GM23338 (cell line): ENCODE measurements at regions not wholly inside any gene's neighbourhood (a gene's known extent, or its start where the extent isn't known, plus 50 kb on each side); places are given as distances from the start of the nearest gene placed in this dataset.

ENCODE experiments used
- ATAC-seq: fragments of 200-7000 bp; cut with Tn5 transposase; 3 replicates; pipeline ENCODE4 v1.9.1; 2020
- DNase-seq: peaks from one replicate; pipeline ENCODE4 v3.0.0-alpha.2; 2015; ENCODE audit warnings: low spot score
- H2AFZ ChIP-seq: fragments of 200-600 bp; sonication (generic); 2 replicates; pipeline ENCODE4 v1.8.0; 2016; ENCODE audit warnings: antibody characterized with exemption, mild to moderate bottlenecking, moderate library complexity
- H3F3A ChIP-seq: fragments of 200-600 bp; sonication (generic); replicated peaks from 2 replicates; pipeline ENCODE4 v1.8.0; 2017; ENCODE audit warnings: antibody characterized with exemption, mixed run types, low read depth
- H3K27ac ChIP-seq: fragments of 200-600 bp; sonication (generic); 2 replicates; pipeline ENCODE4 v1.6.1; 2016; ENCODE audit warnings: low read depth
- H3K27me3 ChIP-seq: fragments of 200-600 bp; sonication (generic); 2 replicates; pipeline ENCODE4 v1.8.0; 2016; ENCODE audit warnings: mild to moderate bottlenecking, mixed run types, moderate library complexity; ENCODE audit not compliant: insufficient read depth
- H3K36me3 ChIP-seq: fragments of 200-600 bp; sonication (generic); 2 replicates; pipeline ENCODE4 v1.8.0; 2016; ENCODE audit warnings: mild to moderate bottlenecking; ENCODE audit not compliant: insufficient read depth
- H3K4me1 ChIP-seq: fragments of 200-600 bp; sonication (generic); 2 replicates; pipeline ENCODE4 v1.8.0; 2016; ENCODE audit warnings: mild to moderate bottlenecking, moderate library complexity; ENCODE audit not compliant: insufficient read depth
- H3K4me2 ChIP-seq: fragments of 200-600 bp; sonication (generic); 2 replicates; pipeline ENCODE4 v1.7.1; 2017; ENCODE audit warnings: mixed run types
- H3K4me3 ChIP-seq: fragments of 200-600 bp; sonication (generic); 2 replicates; pipeline ENCODE4 v1.6.1; 2016; ENCODE audit warnings: mixed run types
- H3K79me2 ChIP-seq: fragments of 200-600 bp; sonication (generic); replicated peaks from 2 replicates; pipeline ENCODE4 v1.8.0; 2017; ENCODE audit warnings: mild to moderate bottlenecking; ENCODE audit not compliant: insufficient read depth
- H3K9me2 ChIP-seq: fragments of 200-600 bp; sonication (generic); 2 replicates; pipeline ENCODE4 v1.8.0; 2017; ENCODE audit not compliant: insufficient read depth
- H4K20me1 ChIP-seq: fragments of 200-600 bp; sonication (generic); replicated peaks from 2 replicates; pipeline ENCODE4 v1.8.0; 2017; ENCODE audit warnings: mild to moderate bottlenecking; ENCODE audit not compliant: insufficient read depth
- H3K27ac Mint-ChIP-seq: 2 replicates; pipeline ENCODE4 v1.8.0; 2020; ENCODE audit warnings: inconsistent platforms, mild to moderate bottlenecking, moderate library complexity, mixed read lengths
- H3K27me3 Mint-ChIP-seq: 3 replicates; pipeline ENCODE4 v1.8.0; 2022; ENCODE audit warnings: low read depth, mild to moderate bottlenecking, moderate library complexity, mixed read lengths, inconsistent platforms; ENCODE audit not compliant: insufficient read depth, poor library complexity
- H3K36me3 Mint-ChIP-seq: 3 replicates; pipeline ENCODE4 v1.8.0; 2021; ENCODE audit warnings: low read depth, mild to moderate bottlenecking, inconsistent platforms, moderate library complexity, mixed read lengths
- H3K4me1 Mint-ChIP-seq: 3 replicates; pipeline ENCODE4 v1.8.0; 2020; ENCODE audit warnings: mild to moderate bottlenecking, inconsistent platforms, mixed read lengths
- H3K4me3 Mint-ChIP-seq: 3 replicates; pipeline ENCODE4 v1.8.0; 2021; ENCODE audit warnings: moderate library complexity, mild to moderate bottlenecking, inconsistent platforms, mixed read lengths
- H3K9me3 Mint-ChIP-seq: 3 replicates; pipeline ENCODE4 v1.8.0; 2020; ENCODE audit warnings: moderate library complexity, mild to moderate bottlenecking, inconsistent platforms, mixed read lengths
- CREB1 ChIP-seq: fragments of 250-450 bp; sonication (Bioruptor Pico); IDR thresholded peaks from 2 replicates; pipeline ENCODE4 v1.5.0; 2020; ENCODE audit warnings: low read depth, mild to moderate bottlenecking, moderate library complexity
- EZH2 ChIP-seq: fragments of 200-600 bp; sonication (generic); IDR thresholded peaks from one replicate; pipeline ENCODE4 v1.8.0; 2017; ENCODE audit warnings: antibody characterized with exemption, mild to moderate bottlenecking, low read depth; ENCODE audit not compliant: unreplicated experiment
- EZH2phosphoT487 ChIP-seq: fragments of 200-600 bp; sonication (generic); IDR thresholded peaks from one replicate; pipeline ENCODE4 v1.8.1; 2018; ENCODE audit warnings: antibody characterized with exemption; ENCODE audit not compliant: unreplicated experiment
- NANOG ChIP-seq: IDR thresholded peaks from 2 replicates; pipeline ENCODE4 v1.6.1; 2016; ENCODE audit warnings: antibody characterized with exemption, borderline replicate concordance
- ZNF114 ChIP-seq: fragments of 250-450 bp; sonication (Bioruptor Pico); IDR thresholded peaks from 2 replicates; pipeline ENCODE4 v1.5.0; 2020; ENCODE audit warnings: mild to moderate bottlenecking, moderate library complexity
- ZNF331 ChIP-seq: fragments of 250-450 bp; sonication (Bioruptor Pico); IDR thresholded peaks from 2 replicates; pipeline ENCODE4 v1.5.0; 2020; ENCODE audit warnings: low read depth, mild to moderate bottlenecking, moderate library complexity
- TF ChIP-seq, protein P1 (sequence below): IDR thresholded peaks from 2 replicates; pipeline ENCODE4 v1.6.1; 2016; ENCODE audit warnings: antibody characterized with exemption
- TF ChIP-seq, protein P2 (sequence below), 2 experiments: fragments of 200-600 bp in 1 of 2; sonication (generic) in 1 of 2; conservative IDR thresholded peaks; 2 replicates each; pipeline versions ENCODE4 v1.5.1 to v1.6.1; 2016 to 2017; ENCODE audit warnings: antibody characterized with exemption in 2 of 2, low read depth in 2 of 2, mild to moderate bottlenecking in 2 of 2, moderate library complexity in 1 of 2
- TF ChIP-seq, protein P3 (sequence below): fragments of 250-450 bp; sonication (Bioruptor Pico); IDR thresholded peaks from 2 replicates; pipeline ENCODE4 v1.5.0; 2020; ENCODE audit warnings: mild to moderate bottlenecking, moderate library complexity

DNA sequence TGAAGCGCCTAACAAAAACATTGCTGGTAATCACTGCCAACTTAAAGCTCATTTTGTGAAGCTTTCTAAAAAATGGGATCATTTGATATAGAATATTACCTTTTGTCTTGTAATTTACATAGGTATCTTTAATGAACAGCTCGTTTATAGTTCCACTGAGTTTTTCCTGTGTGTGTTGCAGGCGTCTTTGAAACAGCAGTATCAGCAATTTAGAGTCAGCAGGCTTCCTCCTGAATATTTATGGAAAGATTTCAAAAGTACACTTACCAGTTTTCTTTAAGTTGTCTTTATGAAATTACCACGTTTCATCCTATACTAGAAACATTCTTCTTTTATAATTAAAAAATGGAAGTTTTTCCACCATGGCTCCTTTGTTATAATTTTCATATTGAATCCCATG is 140.3 kb upstream of the GRIN3A start:
- Histone ChIP-seq H4K20me1 (no peaks in the 10 kb centered on the region), H3K9me2 (no peaks in the 10 kb centered on the region), H3F3A (no peaks in the 10 kb centered on the region), H2AFZ (no peak overlapping the region), H3K4me3 (no peak overlapping the region), H3K4me2 (no peak overlapping the region), H3K36me3 (peaks cover 5% of the 10 kb centered on the region; the same call in 1 of the 2 replicates), H3K4me1 (no peaks in the 10 kb centered on the region), H3K79me2 (no peaks in the 10 kb centered on the region), H3K27me3 (no peaks in the 10 kb centered on the region), H3K27ac (no peak overlapping the region)
- Mint-ChIP-seq H3K27ac (no peak overlapping the region), H3K27me3 (no peaks in the 10 kb centered on the region), H3K9me3 (peaks cover 56% of the 10 kb centered on the region), H3K4me1 (0 out of 3 replicates have a peak, but pooled peaks cover 4% of the 10 kb centered on the region), H3K4me3 (no peak overlapping the region), H3K36me3 (no peaks in the 10 kb centered on the region)
- TF ChIP-seq, protein P1, sequence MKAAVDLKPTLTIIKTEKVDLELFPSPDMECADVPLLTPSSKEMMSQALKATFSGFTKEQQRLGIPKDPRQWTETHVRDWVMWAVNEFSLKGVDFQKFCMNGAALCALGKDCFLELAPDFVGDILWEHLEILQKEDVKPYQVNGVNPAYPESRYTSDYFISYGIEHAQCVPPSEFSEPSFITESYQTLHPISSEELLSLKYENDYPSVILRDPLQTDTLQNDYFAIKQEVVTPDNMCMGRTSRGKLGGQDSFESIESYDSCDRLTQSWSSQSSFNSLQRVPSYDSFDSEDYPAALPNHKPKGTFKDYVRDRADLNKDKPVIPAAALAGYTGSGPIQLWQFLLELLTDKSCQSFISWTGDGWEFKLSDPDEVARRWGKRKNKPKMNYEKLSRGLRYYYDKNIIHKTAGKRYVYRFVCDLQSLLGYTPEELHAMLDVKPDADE, result no peak
- TF ChIP-seq, protein P2, sequence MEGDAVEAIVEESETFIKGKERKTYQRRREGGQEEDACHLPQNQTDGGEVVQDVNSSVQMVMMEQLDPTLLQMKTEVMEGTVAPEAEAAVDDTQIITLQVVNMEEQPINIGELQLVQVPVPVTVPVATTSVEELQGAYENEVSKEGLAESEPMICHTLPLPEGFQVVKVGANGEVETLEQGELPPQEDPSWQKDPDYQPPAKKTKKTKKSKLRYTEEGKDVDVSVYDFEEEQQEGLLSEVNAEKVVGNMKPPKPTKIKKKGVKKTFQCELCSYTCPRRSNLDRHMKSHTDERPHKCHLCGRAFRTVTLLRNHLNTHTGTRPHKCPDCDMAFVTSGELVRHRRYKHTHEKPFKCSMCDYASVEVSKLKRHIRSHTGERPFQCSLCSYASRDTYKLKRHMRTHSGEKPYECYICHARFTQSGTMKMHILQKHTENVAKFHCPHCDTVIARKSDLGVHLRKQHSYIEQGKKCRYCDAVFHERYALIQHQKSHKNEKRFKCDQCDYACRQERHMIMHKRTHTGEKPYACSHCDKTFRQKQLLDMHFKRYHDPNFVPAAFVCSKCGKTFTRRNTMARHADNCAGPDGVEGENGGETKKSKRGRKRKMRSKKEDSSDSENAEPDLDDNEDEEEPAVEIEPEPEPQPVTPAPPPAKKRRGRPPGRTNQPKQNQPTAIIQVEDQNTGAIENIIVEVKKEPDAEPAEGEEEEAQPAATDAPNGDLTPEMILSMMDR (conservative IDR thresholded peaks at IDR 0.05; ENCODE audit: low read depth in 2 of 2), result no peak
- DNase-seq (no peak), ATAC-seq (no peak)

DNA sequence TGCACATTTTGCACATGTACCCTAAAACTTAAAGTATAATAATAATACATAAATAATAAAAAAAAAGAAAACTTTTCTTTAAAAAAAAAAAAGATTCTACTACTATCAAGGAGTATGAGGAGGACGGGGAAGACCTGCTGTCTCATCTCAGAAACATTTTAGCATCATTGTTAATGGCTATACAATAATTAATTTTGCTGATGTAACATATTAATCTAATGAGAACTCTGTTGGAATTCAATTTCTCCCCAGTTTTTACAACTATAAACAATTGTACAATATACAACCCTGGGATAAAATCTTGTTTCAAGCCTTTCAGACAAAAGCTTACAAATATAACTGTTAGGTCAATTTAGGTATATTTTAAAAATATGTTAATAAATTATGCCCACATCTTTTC is 139.0 kb upstream of the GRIN3A start:
- ATAC-seq (no peak), DNase-seq (no peak)
- Histone ChIP-seq H3K27ac (no peak overlapping the region), H3K4me3 (no peak overlapping the region), H3K27me3 (no peaks in the 10 kb centered on the region), H4K20me1 (no peaks in the 10 kb centered on the region), H3K4me1 (no peaks in the 10 kb centered on the region), H3K36me3 (peaks cover 8% of the 10 kb centered on the region; the same call in 1 of the 2 replicates), H3F3A (no peaks in the 10 kb centered on the region), H3K79me2 (no peaks in the 10 kb centered on the region), H3K4me2 (no peak overlapping the region), H2AFZ (no peak overlapping the region), H3K9me2 (no peaks in the 10 kb centered on the region)
- Mint-ChIP-seq H3K4me3 (no peak overlapping the region), H3K27me3 (no peaks in the 10 kb centered on the region), H3K4me1 (0 out of 3 replicates have a peak, but pooled peaks cover 4% of the 10 kb centered on the region), H3K27ac (no peak overlapping the region), H3K9me3 (peaks cover 53% of the 10 kb centered on the region), H3K36me3 (no peaks in the 10 kb centered on the region)
- TF ChIP-seq EZH2 (no peak), ZNF114 (CRISPR knock-in tag) (no peak), CREB1 (no peak), EZH2phosphoT487 (no peak), NANOG (no peak), ZNF331 (CRISPR knock-in tag) (no peak)
- TF ChIP-seq, protein P2 (conservative IDR thresholded peaks at IDR 0.05; ENCODE audit: low read depth in 2 of 2), result no peak
- TF ChIP-seq, protein P3, sequence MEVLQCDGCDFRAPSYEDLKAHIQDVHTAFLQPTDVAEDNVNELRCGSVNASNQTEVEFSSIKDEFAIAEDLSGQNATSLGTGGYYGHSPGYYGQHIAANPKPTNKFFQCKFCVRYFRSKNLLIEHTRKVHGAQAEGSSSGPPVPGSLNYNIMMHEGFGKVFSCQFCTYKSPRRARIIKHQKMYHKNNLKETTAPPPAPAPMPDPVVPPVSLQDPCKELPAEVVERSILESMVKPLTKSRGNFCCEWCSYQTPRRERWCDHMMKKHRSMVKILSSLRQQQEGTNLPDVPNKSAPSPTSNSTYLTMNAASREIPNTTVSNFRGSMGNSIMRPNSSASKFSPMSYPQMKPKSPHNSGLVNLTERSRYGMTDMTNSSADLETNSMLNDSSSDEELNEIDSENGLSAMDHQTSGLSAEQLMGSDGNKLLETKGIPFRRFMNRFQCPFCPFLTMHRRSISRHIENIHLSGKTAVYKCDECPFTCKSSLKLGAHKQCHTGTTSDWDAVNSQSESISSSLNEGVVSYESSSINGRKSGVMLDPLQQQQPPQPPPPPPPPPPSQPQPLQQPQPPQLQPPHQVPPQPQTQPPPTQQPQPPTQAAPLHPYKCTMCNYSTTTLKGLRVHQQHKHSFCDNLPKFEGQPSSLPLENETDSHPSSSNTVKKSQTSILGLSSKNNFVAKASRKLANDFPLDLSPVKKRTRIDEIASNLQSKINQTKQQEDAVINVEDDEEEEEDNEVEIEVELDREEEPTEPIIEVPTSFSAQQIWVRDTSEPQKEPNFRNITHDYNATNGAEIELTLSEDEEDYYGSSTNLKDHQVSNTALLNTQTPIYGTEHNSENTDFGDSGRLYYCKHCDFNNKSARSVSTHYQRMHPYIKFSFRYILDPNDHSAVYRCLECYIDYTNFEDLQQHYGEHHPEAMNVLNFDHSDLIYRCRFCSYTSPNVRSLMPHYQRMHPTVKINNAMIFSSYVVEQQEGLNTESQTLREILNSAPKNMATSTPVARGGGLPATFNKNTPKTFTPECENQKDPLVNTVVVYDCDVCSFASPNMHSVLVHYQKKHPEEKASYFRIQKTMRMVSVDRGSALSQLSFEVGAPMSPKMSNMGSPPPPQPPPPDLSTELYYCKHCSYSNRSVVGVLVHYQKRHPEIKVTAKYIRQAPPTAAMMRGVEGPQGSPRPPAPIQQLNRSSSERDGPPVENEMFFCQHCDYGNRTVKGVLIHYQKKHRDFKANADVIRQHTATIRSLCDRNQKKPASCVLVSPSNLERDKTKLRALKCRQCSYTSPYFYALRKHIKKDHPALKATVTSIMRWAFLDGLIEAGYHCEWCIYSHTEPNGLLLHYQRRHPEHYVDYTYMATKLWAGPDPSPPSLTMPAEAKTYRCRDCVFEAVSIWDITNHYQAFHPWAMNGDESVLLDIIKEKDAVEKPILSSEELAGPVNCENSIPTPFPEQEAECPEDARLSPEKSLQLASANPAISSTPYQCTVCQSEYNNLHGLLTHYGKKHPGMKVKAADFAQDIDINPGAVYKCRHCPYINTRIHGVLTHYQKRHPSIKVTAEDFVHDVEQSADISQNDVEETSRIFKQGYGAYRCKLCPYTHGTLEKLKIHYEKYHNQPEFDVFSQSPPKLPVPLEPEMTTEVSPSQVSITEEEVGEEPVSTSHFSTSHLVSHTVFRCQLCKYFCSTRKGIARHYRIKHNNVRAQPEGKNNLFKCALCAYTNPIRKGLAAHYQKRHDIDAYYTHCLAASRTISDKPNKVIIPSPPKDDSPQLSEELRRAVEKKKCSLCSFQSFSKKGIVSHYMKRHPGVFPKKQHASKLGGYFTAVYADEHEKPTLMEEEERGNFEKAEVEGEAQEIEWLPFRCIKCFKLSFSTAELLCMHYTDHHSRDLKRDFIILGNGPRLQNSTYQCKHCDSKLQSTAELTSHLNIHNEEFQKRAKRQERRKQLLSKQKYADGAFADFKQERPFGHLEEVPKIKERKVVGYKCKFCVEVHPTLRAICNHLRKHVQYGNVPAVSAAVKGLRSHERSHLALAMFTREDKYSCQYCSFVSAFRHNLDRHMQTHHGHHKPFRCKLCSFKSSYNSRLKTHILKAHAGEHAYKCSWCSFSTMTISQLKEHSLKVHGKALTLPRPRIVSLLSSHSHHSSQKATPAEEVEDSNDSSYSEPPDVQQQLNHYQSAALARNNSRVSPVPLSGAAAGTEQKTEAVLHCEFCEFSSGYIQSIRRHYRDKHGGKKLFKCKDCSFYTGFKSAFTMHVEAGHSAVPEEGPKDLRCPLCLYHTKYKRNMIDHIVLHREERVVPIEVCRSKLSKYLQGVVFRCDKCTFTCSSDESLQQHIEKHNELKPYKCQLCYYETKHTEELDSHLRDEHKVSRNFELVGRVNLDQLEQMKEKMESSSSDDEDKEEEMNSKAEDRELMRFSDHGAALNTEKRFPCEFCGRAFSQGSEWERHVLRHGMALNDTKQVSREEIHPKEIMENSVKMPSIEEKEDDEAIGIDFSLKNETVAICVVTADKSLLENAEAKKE (CRISPR knock-in tag), result no peak
- TF ChIP-seq, protein P1, result no peak
